ENCODE measurements at regions not wholly inside any gene's neighbourhood (a gene's known extent, or its start where the extent isn't known, plus 50 kb on each side); places are given as distances from the start of the nearest gene placed in this dataset.

DNA sequence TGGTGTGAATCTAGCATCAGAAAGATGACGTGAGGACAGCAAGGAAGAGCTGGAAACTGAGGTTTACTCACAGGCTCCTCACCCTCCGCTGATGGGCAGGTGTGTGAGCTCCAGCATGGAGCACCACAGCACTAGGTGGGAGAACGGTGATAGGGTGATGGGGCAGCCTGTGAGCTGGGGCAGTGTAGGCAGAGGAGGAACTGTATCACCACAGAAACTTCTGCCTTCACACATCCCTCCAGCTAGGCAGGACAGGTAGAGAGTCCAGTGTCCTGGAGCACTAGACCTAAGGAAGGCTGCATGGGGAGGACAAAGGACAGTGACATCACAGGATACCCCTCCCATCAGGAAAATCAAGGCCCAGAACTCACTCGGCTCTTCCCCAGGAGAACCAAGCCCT, 241.8 kb upstream of the PRSS58 start:
- H3K36me3 ChIP-seq (replicated peaks in 1 of 2; ENCODE audit: control insufficient read depth in 1 of 2, insufficient read depth in 2 of 2, low read length in 2 of 2), result no peaks in the 10 kb centered on the region
- H3K4me3 ChIP-seq (replicated peaks in 1 of 3; ENCODE audit: insufficient read depth in 1 of 3, low read depth in 2 of 3, low read length in 3 of 3), result no peak overlapping the region
- in situ Hi-C loops (cut with HindIII; ENCODE audit: extremely low pct_ligation_motif_present, low pct_unique_long_range_greater_than_20kb), result no loop called here
- TF ChIP-seq ZNF430 (CRISPR knock-in tag; IDR thresholded peaks at IDR 0.05) (no peak), TEAD2 (CRISPR knock-in tag; IDR thresholded peaks at IDR 0.05) (no peak), ZNF543 (CRISPR knock-in tag; IDR thresholded peaks at IDR 0.05) (no peak), MEIS2 (CRISPR knock-in tag; IDR thresholded peaks at IDR 0.05) (no peak), ZNF235 (CRISPR knock-in tag; IDR thresholded peaks at IDR 0.05; ENCODE audit: borderline replicate concordance) (no peak), NBN (conservative IDR thresholded peaks at IDR 0.05) (no peak), MYNN (CRISPR knock-in tag; IDR thresholded peaks at IDR 0.05; ENCODE audit: low read depth) (no peak), ZSCAN30 (CRISPR knock-in tag; IDR thresholded peaks at IDR 0.05) (no peak), IRX3 (CRISPR knock-in tag; IDR thresholded peaks at IDR 0.05; ENCODE audit: borderline replicate concordance, low read depth) (no peak), RELA (CRISPR knock-in tag; IDR thresholded peaks at IDR 0.05) (no peak), POGZ (CRISPR knock-in tag; IDR thresholded peaks at IDR 0.05) (no peak), ZNF660 (CRISPR knock-in tag; IDR thresholded peaks at IDR 0.05; ENCODE audit: borderline replicate concordance, low read depth) (no peak)
- TF ChIP-seq, protein P1, sequence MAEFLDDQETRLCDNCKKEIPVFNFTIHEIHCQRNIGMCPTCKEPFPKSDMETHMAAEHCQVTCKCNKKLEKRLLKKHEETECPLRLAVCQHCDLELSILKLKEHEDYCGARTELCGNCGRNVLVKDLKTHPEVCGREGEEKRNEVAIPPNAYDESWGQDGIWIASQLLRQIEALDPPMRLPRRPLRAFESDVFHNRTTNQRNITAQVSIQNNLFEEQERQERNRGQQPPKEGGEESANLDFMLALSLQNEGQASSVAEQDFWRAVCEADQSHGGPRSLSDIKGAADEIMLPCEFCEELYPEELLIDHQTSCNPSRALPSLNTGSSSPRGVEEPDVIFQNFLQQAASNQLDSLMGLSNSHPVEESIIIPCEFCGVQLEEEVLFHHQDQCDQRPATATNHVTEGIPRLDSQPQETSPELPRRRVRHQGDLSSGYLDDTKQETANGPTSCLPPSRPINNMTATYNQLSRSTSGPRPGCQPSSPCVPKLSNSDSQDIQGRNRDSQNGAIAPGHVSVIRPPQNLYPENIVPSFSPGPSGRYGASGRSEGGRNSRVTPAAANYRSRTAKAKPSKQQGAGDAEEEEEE (CRISPR knock-in tag; IDR thresholded peaks at IDR 0.05; ENCODE audit: borderline replicate concordance), result no peak
- TF ChIP-seq, protein P2, sequence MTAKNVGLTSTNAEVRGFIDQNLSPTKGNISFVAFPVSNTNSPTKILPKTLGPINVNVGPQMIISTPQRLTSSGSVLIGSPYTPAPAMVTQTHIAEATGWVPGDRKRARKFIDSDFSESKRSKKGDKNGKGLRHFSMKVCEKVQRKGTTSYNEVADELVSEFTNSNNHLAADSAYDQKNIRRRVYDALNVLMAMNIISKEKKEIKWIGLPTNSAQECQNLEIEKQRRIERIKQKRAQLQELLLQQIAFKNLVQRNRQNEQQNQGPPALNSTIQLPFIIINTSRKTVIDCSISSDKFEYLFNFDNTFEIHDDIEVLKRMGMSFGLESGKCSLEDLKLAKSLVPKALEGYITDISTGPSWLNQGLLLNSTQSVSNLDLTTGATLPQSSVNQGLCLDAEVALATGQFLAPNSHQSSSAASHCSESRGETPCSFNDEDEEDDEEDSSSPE (CRISPR knock-in tag; IDR thresholded peaks at IDR 0.05), result no peak
- TF ChIP-seq, protein P3, sequence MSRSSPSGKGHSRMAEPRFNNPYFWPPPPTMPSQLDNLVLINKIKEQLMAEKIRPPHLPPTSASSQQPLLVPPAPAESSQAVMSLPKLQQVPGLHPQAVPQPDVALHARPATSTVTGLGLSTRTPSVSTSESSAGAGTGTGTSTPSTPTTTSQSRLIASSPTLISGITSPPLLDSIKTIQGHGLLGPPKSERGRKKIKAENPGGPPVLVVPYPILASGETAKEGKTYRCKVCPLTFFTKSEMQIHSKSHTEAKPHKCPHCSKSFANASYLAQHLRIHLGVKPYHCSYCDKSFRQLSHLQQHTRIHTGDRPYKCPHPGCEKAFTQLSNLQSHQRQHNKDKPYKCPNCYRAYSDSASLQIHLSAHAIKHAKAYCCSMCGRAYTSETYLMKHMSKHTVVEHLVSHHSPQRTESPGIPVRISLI (CRISPR knock-in tag; IDR thresholded peaks at IDR 0.05; ENCODE audit: borderline replicate concordance), result no peak
- no peaks in the 10 kb centered on the region for H3K9me3 ChIP-seq (ENCODE audit: low read length)
- intact Hi-C loops (cut with micrococcal nuclease; ENCODE audit: unreplicated experiment), result no loop called here
- FAIRE-seq, result no peak
- no peaks in the 10 kb centered on the region for H3K79me2 ChIP-seq (ENCODE audit: insufficient read depth, low read length)
- no peaks in the 10 kb centered on the region for H4K20me1 ChIP-seq (ENCODE audit: insufficient read depth, low read length)
- H3K27me3 ChIP-seq (ENCODE audit: control insufficient read depth in 1 of 2, insufficient read depth in 2 of 2, low read length in 2 of 2), result no peaks in the 10 kb centered on the region; a peak in 2 of 5 replicates
- no peak for DNase-seq (ENCODE audit: low spot score)
- H2AFZ ChIP-seq (ENCODE audit: low read length), result no peak overlapping the region
- WGBS (ENCODE audit: low lambda C conversion rate), result 0% methylated on average over 2 of the region's 4 CpGs
- CTCF ChIA-PET (ENCODE audit: low intra/inter-chr PET ratio, low total read pairs), result no interaction called here
- POLR2A ChIA-PET, result no interaction called here
- ATAC-seq, result no peak
- no TSS peak for BruUV-seq (replicated peaks)
- H3K4me1 ChIP-seq (ENCODE audit: insufficient read depth, low read length), result no peaks in the 10 kb centered on the region
- H3K4me2 ChIP-seq (ENCODE audit: low read depth, low read length), result no peak overlapping the region
- no peak overlapping the region for H3K27ac ChIP-seq (ENCODE audit: extremely low read length, insufficient read depth, low read length)
- no peak overlapping the region for H3K9ac ChIP-seq (ENCODE audit: insufficient read depth, low read depth, low read length)
